ENCODE measurements at regions not wholly inside any gene's neighbourhood (a gene's known extent, or its start where the extent isn't known, plus 50 kb on each side); places are given as distances from the start of the nearest gene placed in this dataset.

DNA sequence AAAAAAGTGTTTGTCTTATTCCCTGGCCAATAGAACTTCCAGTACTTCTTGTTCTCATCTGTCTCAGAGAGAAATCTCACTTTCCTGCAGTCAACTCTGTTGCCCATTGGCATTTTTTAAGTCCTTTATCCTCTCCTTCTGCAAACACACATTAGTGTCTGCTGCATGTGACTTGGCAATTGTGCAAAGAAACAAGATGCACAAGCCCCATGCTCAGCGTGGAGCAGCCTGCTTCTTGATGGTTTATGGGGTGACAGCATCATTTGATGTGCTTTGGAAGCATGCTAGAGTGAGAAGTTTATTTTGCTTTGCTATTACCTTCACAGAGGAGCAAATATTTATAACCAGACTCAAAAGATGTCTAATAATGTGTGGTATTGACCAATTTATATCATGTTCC, 238.2 kb downstream of the FAT3 start (continued):
- TF ChIP-seq, protein P1, sequence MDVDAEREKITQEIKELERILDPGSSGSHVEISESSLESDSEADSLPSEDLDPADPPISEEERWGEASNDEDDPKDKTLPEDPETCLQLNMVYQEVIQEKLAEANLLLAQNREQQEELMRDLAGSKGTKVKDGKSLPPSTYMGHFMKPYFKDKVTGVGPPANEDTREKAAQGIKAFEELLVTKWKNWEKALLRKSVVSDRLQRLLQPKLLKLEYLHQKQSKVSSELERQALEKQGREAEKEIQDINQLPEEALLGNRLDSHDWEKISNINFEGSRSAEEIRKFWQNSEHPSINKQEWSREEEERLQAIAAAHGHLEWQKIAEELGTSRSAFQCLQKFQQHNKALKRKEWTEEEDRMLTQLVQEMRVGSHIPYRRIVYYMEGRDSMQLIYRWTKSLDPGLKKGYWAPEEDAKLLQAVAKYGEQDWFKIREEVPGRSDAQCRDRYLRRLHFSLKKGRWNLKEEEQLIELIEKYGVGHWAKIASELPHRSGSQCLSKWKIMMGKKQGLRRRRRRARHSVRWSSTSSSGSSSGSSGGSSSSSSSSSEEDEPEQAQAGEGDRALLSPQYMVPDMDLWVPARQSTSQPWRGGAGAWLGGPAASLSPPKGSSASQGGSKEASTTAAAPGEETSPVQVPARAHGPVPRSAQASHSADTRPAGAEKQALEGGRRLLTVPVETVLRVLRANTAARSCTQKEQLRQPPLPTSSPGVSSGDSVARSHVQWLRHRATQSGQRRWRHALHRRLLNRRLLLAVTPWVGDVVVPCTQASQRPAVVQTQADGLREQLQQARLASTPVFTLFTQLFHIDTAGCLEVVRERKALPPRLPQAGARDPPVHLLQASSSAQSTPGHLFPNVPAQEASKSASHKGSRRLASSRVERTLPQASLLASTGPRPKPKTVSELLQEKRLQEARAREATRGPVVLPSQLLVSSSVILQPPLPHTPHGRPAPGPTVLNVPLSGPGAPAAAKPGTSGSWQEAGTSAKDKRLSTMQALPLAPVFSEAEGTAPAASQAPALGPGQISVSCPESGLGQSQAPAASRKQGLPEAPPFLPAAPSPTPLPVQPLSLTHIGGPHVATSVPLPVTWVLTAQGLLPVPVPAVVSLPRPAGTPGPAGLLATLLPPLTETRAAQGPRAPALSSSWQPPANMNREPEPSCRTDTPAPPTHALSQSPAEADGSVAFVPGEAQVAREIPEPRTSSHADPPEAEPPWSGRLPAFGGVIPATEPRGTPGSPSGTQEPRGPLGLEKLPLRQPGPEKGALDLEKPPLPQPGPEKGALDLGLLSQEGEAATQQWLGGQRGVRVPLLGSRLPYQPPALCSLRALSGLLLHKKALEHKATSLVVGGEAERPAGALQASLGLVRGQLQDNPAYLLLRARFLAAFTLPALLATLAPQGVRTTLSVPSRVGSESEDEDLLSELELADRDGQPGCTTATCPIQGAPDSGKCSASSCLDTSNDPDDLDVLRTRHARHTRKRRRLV (CRISPR knock-in tag; IDR thresholded peaks at IDR 0.05), result no peak
- TF ChIP-seq ZNF326 (CRISPR knock-in tag; IDR thresholded peaks at IDR 0.05; ENCODE audit: borderline replicate concordance) (no peak), ZNF121 (CRISPR knock-in tag; IDR thresholded peaks at IDR 0.05) (no peak), KLF9 (CRISPR knock-in tag; IDR thresholded peaks at IDR 0.05; ENCODE audit: low read depth) (no peak), SP1 (IDR thresholded peaks at IDR 0.05) (no peak), SP1 (CRISPR knock-in tag; IDR thresholded peaks at IDR 0.05) (no peak)

DNA sequence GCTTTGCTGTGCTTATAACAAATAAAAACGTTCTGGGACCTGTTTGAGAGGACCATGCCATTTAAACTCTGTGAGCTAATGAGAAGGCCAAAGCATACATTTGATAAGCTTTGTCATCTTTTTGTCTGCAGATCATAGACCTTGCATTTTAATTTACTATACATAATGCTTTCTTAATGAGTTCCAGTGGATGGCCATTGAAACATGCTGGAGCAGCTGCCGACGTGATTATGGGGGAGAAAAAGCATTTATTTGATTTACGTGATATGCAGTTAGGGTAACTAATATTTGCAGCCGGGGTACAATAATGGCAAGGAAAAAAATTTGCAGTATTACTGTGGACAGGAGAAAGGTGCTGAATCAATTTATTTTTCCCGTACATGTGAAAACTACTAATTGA, 240.2 kb downstream of the FAT3 start:
- ChIA-PET POLR2A (no interaction called here), CTCF (ENCODE audit: low intra/inter-chr PET ratio, low total read pairs) (no interaction called here)
- Histone ChIP-seq H3K4me1 (ENCODE audit: insufficient read depth, low read length) (no peaks in the 10 kb centered on the region), H3K27ac (ENCODE audit: extremely low read length, insufficient read depth, low read length) (no peak overlapping the region), H3K4me2 (ENCODE audit: low read depth, low read length) (no peak overlapping the region), H3K9me3 (ENCODE audit: low read length) (no peaks in the 10 kb centered on the region), H3K36me3 (replicated peaks in 1 of 2; ENCODE audit: control insufficient read depth in 1 of 2, insufficient read depth in 2 of 2, low read length in 2 of 2) (no peaks in the 10 kb centered on the region), H3K79me2 (ENCODE audit: insufficient read depth, low read length) (no peaks in the 10 kb centered on the region), H3K9ac (ENCODE audit: insufficient read depth, low read depth, low read length) (no peak overlapping the region), H3K4me3 (replicated peaks in 1 of 3; ENCODE audit: insufficient read depth in 1 of 3, low read depth in 2 of 3, low read length in 3 of 3) (no peak overlapping the region), H3K27me3 (ENCODE audit: control insufficient read depth in 1 of 2, insufficient read depth in 2 of 2, low read length in 2 of 2) (no peaks in the 10 kb centered on the region), H4K20me1 (ENCODE audit: insufficient read depth, low read length) (no peaks in the 10 kb centered on the region), H2AFZ (ENCODE audit: low read length) (no peak overlapping the region)
- TF ChIP-seq ZNF292 (CRISPR knock-in tag; IDR thresholded peaks at IDR 0.05; ENCODE audit: borderline replicate concordance, low read depth) (no peak), SP1 (IDR thresholded peaks at IDR 0.05) (no peak), SP1 (CRISPR knock-in tag; IDR thresholded peaks at IDR 0.05) (no peak), AGO1 (IDR thresholded peaks at IDR 0.05; ENCODE audit: low read depth, low read length, poor library complexity, severe bottlenecking) (no peak), CCAR2 (optimal IDR thresholded peaks at IDR 0.05; ENCODE audit: low read depth, low read length) (no peak), KDM5A (IDR thresholded peaks at IDR 0.05; ENCODE audit: borderline replicate concordance, low read length) (no peak), ZNF124 (CRISPR knock-in tag; IDR thresholded peaks at IDR 0.05) (no peak), ZBTB1 (CRISPR knock-in tag; IDR thresholded peaks at IDR 0.05; ENCODE audit: borderline replicate concordance) (no peak), SETDB1 (CRISPR knock-in tag; IDR thresholded peaks at IDR 0.05; ENCODE audit: borderline replicate concordance) (no peak)
- TF ChIP-seq, protein P2, sequence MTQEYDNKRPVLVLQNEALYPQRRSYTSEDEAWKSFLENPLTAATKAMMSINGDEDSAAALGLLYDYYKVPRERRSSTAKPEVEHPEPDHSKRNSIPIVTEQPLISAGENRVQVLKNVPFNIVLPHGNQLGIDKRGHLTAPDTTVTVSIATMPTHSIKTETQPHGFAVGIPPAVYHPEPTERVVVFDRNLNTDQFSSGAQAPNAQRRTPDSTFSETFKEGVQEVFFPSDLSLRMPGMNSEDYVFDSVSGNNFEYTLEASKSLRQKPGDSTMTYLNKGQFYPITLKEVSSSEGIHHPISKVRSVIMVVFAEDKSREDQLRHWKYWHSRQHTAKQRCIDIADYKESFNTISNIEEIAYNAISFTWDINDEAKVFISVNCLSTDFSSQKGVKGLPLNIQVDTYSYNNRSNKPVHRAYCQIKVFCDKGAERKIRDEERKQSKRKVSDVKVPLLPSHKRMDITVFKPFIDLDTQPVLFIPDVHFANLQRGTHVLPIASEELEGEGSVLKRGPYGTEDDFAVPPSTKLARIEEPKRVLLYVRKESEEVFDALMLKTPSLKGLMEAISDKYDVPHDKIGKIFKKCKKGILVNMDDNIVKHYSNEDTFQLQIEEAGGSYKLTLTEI (CRISPR knock-in tag; conservative IDR thresholded peaks at IDR 0.05), result no peak
- ATAC-seq (no peak), FAIRE-seq (no peak), DNase-seq (ENCODE audit: low spot score) (no peak)
- in situ Hi-C loops (cut with HindIII; ENCODE audit: extremely low pct_ligation_motif_present, low pct_unique_long_range_greater_than_20kb) (no loop called here), intact Hi-C loops (cut with micrococcal nuclease; ENCODE audit: unreplicated experiment) (no loop called here)
- 15% methylated on average over 6 of the region's 6 CpGs for WGBS (ENCODE audit: low lambda C conversion rate)
- BruUV-seq (replicated peaks), result no TSS peak
